NCI-H510A (cell line): ENCODE measurements at regions not wholly inside any gene's neighbourhood (a gene's known extent, or its start where the extent isn't known, plus 50 kb on each side); places are given as distances from the start of the nearest gene placed in this dataset.

Experiments
- DNase-seq: peaks from one replicate; lab custom pipeline; 2025; lab: John Stamatoyannopoulos, UW

- DNase-seq, result no peak
Measured at GRCh38 chr2:240297256-240298116, 138.0 kb upstream of the GPC1 start.

- DNase-seq, result no peak
Measured at GRCh38 chr2:240298117-240298790, 137.2 kb upstream of the GPC1 start.

- no peak for DNase-seq
Measured at GRCh38 chr2:240298803-240299709, 136.4 kb upstream of the GPC1 start.

GRCh38 chr2:240299710-240300068 is 135.8 kb upstream of the GPC1 start:
- no peak for DNase-seq

- no peak for DNase-seq
Measured at GRCh38 chr2:240300261-240300821, 135.1 kb upstream of the GPC1 start.

- no peak for DNase-seq
Measured at GRCh38 chr2:240300840-240301239, 134.6 kb upstream of the GPC1 start.

- DNase-seq, result no peak
Measured at GRCh38 chr2:240301256-240301795, 134.1 kb upstream of the GPC1 start.

GRCh38 chr2:240302041-240302440 is 133.4 kb upstream of the GPC1 start:
- no peak for DNase-seq

GRCh38 chr2:240302933-240303595 is 132.4 kb upstream of the GPC1 start:
- DNase-seq, result no peak

- DNase-seq, result no peak
Measured at GRCh38 chr2:240303896-240304745, 131.3 kb upstream of the GPC1 start.

- DNase-seq, result no peak
Measured at GRCh38 chr2:240304746-240305161, 130.7 kb upstream of the GPC1 start.

GRCh38 chr2:240305369-240305962 is 130.0 kb upstream of the GPC1 start:
- no peak for DNase-seq

- DNase-seq, result no peak
Measured at GRCh38 chr2:240306185-240306584, 129.3 kb upstream of the GPC1 start.

- no peak for DNase-seq
Measured at GRCh38 chr2:240308111-240308651, 127.3 kb upstream of the GPC1 start.

- no peak for DNase-seq
Measured at GRCh38 chr2:240309214-240309613, 126.2 kb upstream of the GPC1 start.

- no peak for DNase-seq
Measured at GRCh38 chr2:240310201-240310600, 125.3 kb upstream of the GPC1 start.

GRCh38 chr2:240310645-240311044 is 124.8 kb upstream of the GPC1 start:
- no peak for DNase-seq

- DNase-seq, result no peak
Measured at GRCh38 chr2:240311821-240312220, 123.6 kb upstream of the GPC1 start.

- no peak for DNase-seq
Measured at GRCh38 chr2:240319221-240319854, 116.1 kb upstream of the GPC1 start.
